Astrocyte (in vitro differentiated cells and primary cell): ENCODE measurements at regions not wholly inside any gene's neighbourhood (a gene's known extent, or its start where the extent isn't known, plus 50 kb on each side); places are given as distances from the start of the nearest gene placed in this dataset.

Experiments used
- DNase-seq: peaks from one replicate; pipeline ENCODE4 v3.0.0-alpha.2; 2010; ENCODE audit warnings: low read depth
- FAIRE-seq: peaks from 2 replicates; lab custom pipeline; 2011; peaks lifted over from hg19 to GRCh38; lab: Jason Lieb, UNC
- H2AFZ ChIP-seq: 2 replicates; pipeline ENCODE4 v1.6.0; 2012; ENCODE audit warnings: low read depth, low read length, inconsistent platforms
- H3K27ac ChIP-seq: 2 replicates; pipeline ENCODE4 v1.5.1; 2011; ENCODE audit warnings: low read depth, low read length, inconsistent platforms
- H3K27me3 ChIP-seq: 2 replicates; pipeline ENCODE4 v1.6.0; 2011; ENCODE audit warnings: low read length, inconsistent platforms; ENCODE audit not compliant: insufficient read depth
- H3K36me3 ChIP-seq: 2 replicates; pipeline ENCODE4 v1.5.1; 2011; ENCODE audit warnings: low read length, inconsistent platforms; ENCODE audit not compliant: insufficient read depth
- H3K4me1 ChIP-seq: 2 replicates; pipeline ENCODE4 v1.5.1; 2011; ENCODE audit warnings: low read length, inconsistent platforms; ENCODE audit not compliant: insufficient read depth
- H3K4me2 ChIP-seq: 2 replicates; pipeline ENCODE4 v1.6.0; 2012; ENCODE audit warnings: low read length, inconsistent platforms
- H3K4me3 ChIP-seq: 2 replicates; pipeline ENCODE4 v1.5.1; 2011; ENCODE audit warnings: low read depth, mild to moderate bottlenecking, low read length, inconsistent platforms; ENCODE audit not compliant: insufficient read depth
- H3K79me2 ChIP-seq: 2 replicates; pipeline ENCODE4 v1.6.0; 2012; ENCODE audit warnings: mild to moderate bottlenecking, low read length, inconsistent platforms; ENCODE audit not compliant: insufficient read depth
- H3K9ac ChIP-seq: 2 replicates; pipeline ENCODE4 v1.6.0; 2012; ENCODE audit warnings: mild to moderate bottlenecking, low read length, inconsistent platforms
- H3K9me3 ChIP-seq: 2 replicates; pipeline ENCODE4 v1.5.1; 2012; ENCODE audit warnings: low read depth, mild to moderate bottlenecking, low read length, inconsistent platforms; ENCODE audit not compliant: insufficient read depth
- H4K20me1 ChIP-seq: 2 replicates; pipeline ENCODE4 v1.6.0; 2012; ENCODE audit warnings: low read length, inconsistent platforms; ENCODE audit not compliant: insufficient read depth
- H3K27ac Mint-ChIP-seq: one replicate; pipeline ENCODE4 v1.8.0; 2021; ENCODE audit warnings: mild to moderate bottlenecking, mixed read lengths; ENCODE audit not compliant: unreplicated experiment
- H3K27me3 Mint-ChIP-seq: one replicate; pipeline ENCODE4 v1.8.0; 2021; ENCODE audit warnings: low read depth, mixed read lengths; ENCODE audit not compliant: unreplicated experiment
- H3K36me3 Mint-ChIP-seq: one replicate; pipeline ENCODE4 v1.8.0; 2021; ENCODE audit warnings: low read depth, mixed read lengths; ENCODE audit not compliant: unreplicated experiment
- H3K4me1 Mint-ChIP-seq: one replicate; pipeline ENCODE4 v1.8.0; 2021; ENCODE audit warnings: low read depth, mixed read lengths; ENCODE audit not compliant: unreplicated experiment
- H3K4me3 Mint-ChIP-seq: one replicate; pipeline ENCODE4 v1.8.0; 2021; ENCODE audit warnings: mild to moderate bottlenecking, moderate library complexity, mixed read lengths; ENCODE audit not compliant: unreplicated experiment
- H3K9me3 Mint-ChIP-seq: one replicate; pipeline ENCODE4 v1.8.0; 2021; ENCODE audit warnings: mild to moderate bottlenecking, mixed read lengths; ENCODE audit not compliant: unreplicated experiment
- EZH2 ChIP-seq: IDR thresholded peaks from 2 replicates; pipeline ENCODE4 v1.6.1; 2012; ENCODE audit warnings: mild to moderate bottlenecking, low read length, inconsistent platforms; ENCODE audit not compliant: insufficient read depth
- TF ChIP-seq, protein P1 (sequence below): IDR thresholded peaks from 2 replicates; pipeline ENCODE4 v1.5.1; 2011; ENCODE audit warnings: low read depth, mild to moderate bottlenecking, inconsistent platforms, low read length, moderate library complexity; ENCODE audit not compliant: insufficient read depth

DNA sequence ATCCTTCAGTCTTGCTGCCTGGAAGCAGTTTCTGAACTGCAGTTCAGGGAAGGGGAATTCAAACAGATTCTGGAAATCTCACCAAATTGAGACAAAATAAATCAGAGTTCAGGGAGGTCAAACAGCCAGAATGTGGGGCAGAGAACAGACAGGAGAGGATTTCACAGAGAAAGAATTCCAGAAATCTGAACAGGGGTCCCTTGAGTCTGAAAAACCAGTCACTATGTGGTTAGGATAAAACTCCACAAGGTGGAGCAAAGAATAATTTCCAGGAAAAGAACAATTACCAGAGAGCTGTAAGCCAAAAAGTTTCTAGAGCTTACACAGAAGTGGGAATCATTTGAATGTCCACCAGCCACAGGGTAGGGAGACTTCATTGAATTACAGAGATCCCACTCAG is 84.7 kb downstream of the URB2 start:
- Histone ChIP-seq H3K9me3 (no peaks in the 10 kb centered on the region), H3K4me1 (peaks cover 4% of the 10 kb centered on the region), H3K79me2 (no peaks in the 10 kb centered on the region), H3K27ac (no peak overlapping the region), H3K27me3 (no peaks in the 10 kb centered on the region), H3K4me3 (no peak overlapping the region), H4K20me1 (no peaks in the 10 kb centered on the region), H2AFZ (peak overlapping the region; percentile 1), H3K9ac (no peak overlapping the region), H3K36me3 (no peaks in the 10 kb centered on the region), H3K4me2 (no peak overlapping the region)
- Mint-ChIP-seq H3K36me3 (peaks cover 4% of the 10 kb centered on the region), H3K27ac (peak overlapping the region; percentile 98), H3K27me3 (no peaks in the 10 kb centered on the region), H3K9me3 (peaks cover 11% of the 10 kb centered on the region), H3K4me1 (peaks cover 32% of the 10 kb centered on the region), H3K4me3 (no peak overlapping the region)
- peak; percentile 47 for DNase-seq
- no peak for FAIRE-seq
- TF ChIP-seq, protein P1, sequence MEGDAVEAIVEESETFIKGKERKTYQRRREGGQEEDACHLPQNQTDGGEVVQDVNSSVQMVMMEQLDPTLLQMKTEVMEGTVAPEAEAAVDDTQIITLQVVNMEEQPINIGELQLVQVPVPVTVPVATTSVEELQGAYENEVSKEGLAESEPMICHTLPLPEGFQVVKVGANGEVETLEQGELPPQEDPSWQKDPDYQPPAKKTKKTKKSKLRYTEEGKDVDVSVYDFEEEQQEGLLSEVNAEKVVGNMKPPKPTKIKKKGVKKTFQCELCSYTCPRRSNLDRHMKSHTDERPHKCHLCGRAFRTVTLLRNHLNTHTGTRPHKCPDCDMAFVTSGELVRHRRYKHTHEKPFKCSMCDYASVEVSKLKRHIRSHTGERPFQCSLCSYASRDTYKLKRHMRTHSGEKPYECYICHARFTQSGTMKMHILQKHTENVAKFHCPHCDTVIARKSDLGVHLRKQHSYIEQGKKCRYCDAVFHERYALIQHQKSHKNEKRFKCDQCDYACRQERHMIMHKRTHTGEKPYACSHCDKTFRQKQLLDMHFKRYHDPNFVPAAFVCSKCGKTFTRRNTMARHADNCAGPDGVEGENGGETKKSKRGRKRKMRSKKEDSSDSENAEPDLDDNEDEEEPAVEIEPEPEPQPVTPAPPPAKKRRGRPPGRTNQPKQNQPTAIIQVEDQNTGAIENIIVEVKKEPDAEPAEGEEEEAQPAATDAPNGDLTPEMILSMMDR, result peak; percentile 4
- no peak for TF ChIP-seq EZH2

DNA sequence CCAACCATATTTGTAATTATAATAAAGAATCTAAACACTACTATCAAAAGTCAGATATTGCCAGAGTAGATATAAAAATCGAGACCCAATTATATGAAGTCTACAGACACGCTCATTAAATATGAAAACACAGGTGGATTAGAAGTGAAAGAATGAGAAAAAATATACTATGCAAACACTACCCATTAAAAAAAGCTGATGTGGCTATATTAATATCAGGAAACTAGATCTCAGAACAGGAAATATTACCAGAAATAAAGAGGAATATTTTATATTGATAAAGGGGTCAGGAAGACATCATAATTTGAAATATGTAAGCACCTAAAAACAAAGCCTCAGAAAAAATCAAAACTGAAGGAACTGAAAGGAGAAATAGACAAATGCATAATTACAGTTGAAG is 88.3 kb downstream of the URB2 start:
- DNase-seq (no peak), FAIRE-seq (no peak)
- no peaks in the 10 kb centered on the region for H3K9me3 Mint-ChIP-seq
- H3K27ac ChIP-seq, result no peak overlapping the region
- peaks cover 2% of the 10 kb centered on the region for H3K36me3 Mint-ChIP-seq
- no peak for TF ChIP-seq EZH2
- TF ChIP-seq, protein P1, result no peak
- H3K4me2 ChIP-seq, result no peak overlapping the region
- no peak overlapping the region for H2AFZ ChIP-seq
- no peaks in the 10 kb centered on the region for H4K20me1 ChIP-seq
- H3K27me3 ChIP-seq, result no peaks in the 10 kb centered on the region
- no peak overlapping the region for H3K4me3 Mint-ChIP-seq
- H3K4me3 ChIP-seq, result no peak overlapping the region
- peaks cover 14% of the 10 kb centered on the region for H3K4me1 ChIP-seq
- H3K36me3 ChIP-seq, result no peaks in the 10 kb centered on the region
- no peak overlapping the region for H3K27ac Mint-ChIP-seq
- H3K27me3 Mint-ChIP-seq, result no peaks in the 10 kb centered on the region
- H3K9me3 ChIP-seq, result no peaks in the 10 kb centered on the region
- H3K9ac ChIP-seq, result no peak overlapping the region
- peaks cover 35% of the 10 kb centered on the region for H3K4me1 Mint-ChIP-seq
- no peaks in the 10 kb centered on the region for H3K79me2 ChIP-seq

DNA sequence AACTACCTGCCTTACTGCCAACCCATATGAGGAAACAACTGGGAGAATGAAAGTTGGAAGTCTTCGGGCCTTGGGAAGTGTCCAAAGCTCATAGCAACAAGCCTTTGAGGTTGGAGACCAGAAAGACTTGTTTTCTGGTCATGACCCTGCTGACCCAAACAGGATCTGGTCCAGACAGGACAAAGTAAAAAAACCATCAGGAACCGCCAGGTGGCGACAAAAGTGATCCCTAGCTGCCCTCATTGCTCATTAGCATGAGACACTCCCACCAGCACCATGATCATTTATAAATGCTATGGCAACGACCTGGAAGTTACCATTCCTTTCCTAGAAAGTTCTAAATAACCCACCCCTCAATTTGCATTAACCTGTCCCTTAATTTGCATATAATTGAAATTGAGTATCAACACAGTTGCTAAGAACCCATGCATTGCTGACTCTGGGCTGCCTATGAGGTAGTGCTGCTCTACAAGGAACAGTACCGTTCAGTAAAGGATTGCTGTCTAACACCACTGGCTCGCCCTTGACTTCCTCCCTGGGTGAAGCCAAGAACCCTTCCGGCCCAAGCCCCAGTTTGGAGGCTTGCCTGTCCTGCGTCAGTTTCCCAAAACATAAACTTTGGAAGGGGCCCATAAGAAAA is 89.0 kb downstream of the URB2 start:
- TF ChIP-seq, protein P1, result no peak
- no peak for TF ChIP-seq EZH2
- H3K27ac ChIP-seq, result peak overlapping the region; percentile 57
- H3K4me1 Mint-ChIP-seq, result peaks cover 28% of the 10 kb centered on the region
- no peak for DNase-seq
- no peak overlapping the region for H2AFZ ChIP-seq
- H3K27me3 Mint-ChIP-seq, result no peaks in the 10 kb centered on the region
- H3K4me1 ChIP-seq, result peaks cover 14% of the 10 kb centered on the region
- H3K4me3 ChIP-seq, result no peak overlapping the region
- H3K9ac ChIP-seq, result no peak overlapping the region
- H3K36me3 ChIP-seq, result no peaks in the 10 kb centered on the region
- peak overlapping the region; percentile 8 for H3K4me3 Mint-ChIP-seq
- no peaks in the 10 kb centered on the region for H3K9me3 ChIP-seq
- peaks cover 4% of the 10 kb centered on the region for H3K9me3 Mint-ChIP-seq
- no peak for FAIRE-seq
- peak overlapping the region; percentile 47 for H3K27ac Mint-ChIP-seq
- H4K20me1 ChIP-seq, result no peaks in the 10 kb centered on the region
- no peak overlapping the region for H3K4me2 ChIP-seq
- no peaks in the 10 kb centered on the region for H3K27me3 ChIP-seq
- peaks cover 2% of the 10 kb centered on the region for H3K36me3 Mint-ChIP-seq
- H3K79me2 ChIP-seq, result no peaks in the 10 kb centered on the region
